Osteocyte (in vitro differentiated cells): ENCODE measurements at regions not wholly inside any gene's neighbourhood (a gene's known extent, or its start where the extent isn't known, plus 50 kb on each side); places are given as distances from the start of the nearest gene placed in this dataset.

Source experiments
- DNase-seq: peaks from one replicate; pipeline ENCODE4 v3.0.0; 2021; ENCODE audit warnings: mixed read lengths; ENCODE audit not compliant: unreplicated experiment; ENCODE audit errors: extremely low spot score
- H3K27ac Mint-ChIP-seq: one replicate; pipeline ENCODE4 v1.8.0; 2021; ENCODE audit warnings: mild to moderate bottlenecking, mixed read lengths; ENCODE audit not compliant: unreplicated experiment
- H3K27me3 Mint-ChIP-seq: one replicate; pipeline ENCODE4 v1.8.0; 2021; ENCODE audit warnings: mixed read lengths; ENCODE audit not compliant: unreplicated experiment
- H3K36me3 Mint-ChIP-seq: one replicate; pipeline ENCODE4 v1.8.0; 2021; ENCODE audit warnings: mixed read lengths; ENCODE audit not compliant: unreplicated experiment
- H3K4me1 Mint-ChIP-seq: one replicate; pipeline ENCODE4 v1.8.0; 2021; ENCODE audit warnings: mixed read lengths; ENCODE audit not compliant: unreplicated experiment
- H3K4me3 Mint-ChIP-seq: one replicate; pipeline ENCODE4 v1.8.0; 2021; ENCODE audit warnings: mild to moderate bottlenecking, moderate library complexity, mixed read lengths; ENCODE audit not compliant: unreplicated experiment
- H3K9me3 Mint-ChIP-seq: one replicate; pipeline ENCODE4 v1.8.0; 2021; ENCODE audit warnings: mixed read lengths; ENCODE audit not compliant: unreplicated experiment
- CTCF ChIP-seq: fragments of 200-600 bp; sonication (generic); IDR thresholded peaks from 2 replicates; pipeline ENCODE4 v1.5.0; 2021; ENCODE audit warnings: antibody characterized with exemption, mild to moderate bottlenecking, moderate library complexity

DNA sequence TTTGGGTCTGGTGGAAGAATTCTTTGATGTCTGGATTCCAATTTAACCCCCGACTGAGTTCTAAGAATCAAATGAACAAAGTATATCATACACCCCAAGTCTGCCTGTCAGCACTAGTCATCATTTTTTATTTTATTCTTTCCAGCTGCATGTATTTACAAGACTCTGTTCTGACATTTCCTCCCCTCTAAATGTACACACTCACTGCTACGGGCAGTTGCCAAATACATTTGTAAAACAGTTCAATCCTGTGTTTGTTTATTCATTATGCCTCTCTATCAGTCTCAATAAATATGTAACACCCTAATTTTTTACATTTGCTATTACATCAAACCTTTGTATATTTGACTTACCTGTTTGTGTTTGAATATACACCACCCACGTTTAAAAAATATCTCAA is 422.3 kb upstream of the PSMD7 start:
- no peak overlapping the region for H3K27ac Mint-ChIP-seq
- DNase-seq: no peak
- no peak for TF ChIP-seq CTCF
- peaks cover 27% of the 10 kb centered on the region for H3K27me3 Mint-ChIP-seq
- no peaks in the 10 kb centered on the region for H3K9me3 Mint-ChIP-seq
- no peaks in the 10 kb centered on the region for H3K36me3 Mint-ChIP-seq
- no peak overlapping the region for H3K4me3 Mint-ChIP-seq
- no peaks in the 10 kb centered on the region for H3K4me1 Mint-ChIP-seq

GRCh38 chr16:73873643-73874042 is 423.0 kb upstream of the PSMD7 start:
- Mint-ChIP-seq H3K4me1 (no peaks in the 10 kb centered on the region), H3K27me3 (peaks cover 26% of the 10 kb centered on the region), H3K4me3 (no peak overlapping the region), H3K36me3 (no peaks in the 10 kb centered on the region), H3K27ac (no peak overlapping the region), H3K9me3 (no peaks in the 10 kb centered on the region)
- TF ChIP-seq CTCF: no peak
- no peak for DNase-seq

- no peak for DNase-seq
- H3K4me1 Mint-ChIP-seq: no peaks in the 10 kb centered on the region
- TF ChIP-seq CTCF: no peak
- peaks cover 26% of the 10 kb centered on the region for H3K27me3 Mint-ChIP-seq
- H3K36me3 Mint-ChIP-seq: no peaks in the 10 kb centered on the region
- no peak overlapping the region for H3K4me3 Mint-ChIP-seq
- H3K27ac Mint-ChIP-seq: no peak overlapping the region
- peaks cover 1% of the 10 kb centered on the region for H3K9me3 Mint-ChIP-seq
Observed at GRCh38 chr16:73872856-73873255, 423.8 kb upstream of the PSMD7 start.

DNA sequence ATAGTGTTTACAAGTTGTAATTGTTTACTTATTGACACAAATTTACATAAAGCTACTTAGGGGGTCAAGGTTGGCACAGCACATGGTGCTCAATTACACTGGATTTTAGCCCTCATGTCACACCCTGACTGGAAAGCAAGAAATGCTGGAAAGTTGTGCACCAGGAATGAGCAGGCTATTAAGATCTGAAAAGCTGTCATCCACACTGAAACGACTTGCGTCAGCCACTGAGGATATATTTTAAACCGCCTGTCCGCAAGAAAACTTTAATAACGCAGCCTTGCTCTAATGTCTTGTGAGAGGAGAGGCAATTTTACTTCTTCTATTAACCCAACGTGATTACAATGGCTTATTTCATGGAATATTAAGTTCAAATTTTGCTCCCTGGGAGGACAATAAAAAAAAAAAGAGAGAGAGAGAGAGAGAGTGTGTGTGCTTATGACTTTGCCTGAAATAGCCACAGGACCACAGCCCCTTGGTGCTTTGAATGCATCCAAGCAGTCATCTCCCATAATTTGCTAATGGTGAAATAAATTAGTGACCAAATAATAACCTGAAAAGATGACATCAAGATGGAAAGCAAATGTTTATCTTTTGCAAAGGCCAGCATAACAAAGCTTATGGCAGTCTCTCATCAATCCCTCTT is 425.4 kb upstream of the PSMD7 start:
- no peak overlapping the region for H3K4me3 Mint-ChIP-seq
- H3K27ac Mint-ChIP-seq: no peak overlapping the region
- H3K9me3 Mint-ChIP-seq: peaks cover 4% of the 10 kb centered on the region
- H3K4me1 Mint-ChIP-seq: no peaks in the 10 kb centered on the region
- peaks cover 12% of the 10 kb centered on the region for H3K27me3 Mint-ChIP-seq
- no peak for TF ChIP-seq CTCF
- no peak for DNase-seq
- no peaks in the 10 kb centered on the region for H3K36me3 Mint-ChIP-seq

GRCh38 chr16:73869126-73869525 is 427.5 kb upstream of the PSMD7 start:
- no peaks in the 10 kb centered on the region for H3K4me1 Mint-ChIP-seq
- H3K4me3 Mint-ChIP-seq: no peak overlapping the region
- no peak overlapping the region for H3K27ac Mint-ChIP-seq
- H3K27me3 Mint-ChIP-seq: peaks cover 2% of the 10 kb centered on the region
- H3K36me3 Mint-ChIP-seq: no peaks in the 10 kb centered on the region
- no peak for TF ChIP-seq CTCF
- H3K9me3 Mint-ChIP-seq: peaks cover 4% of the 10 kb centered on the region
- no peak for DNase-seq
